Calu3 (cell line): ENCODE measurements at regions not wholly inside any gene's neighbourhood (a gene's known extent, or its start where the extent isn't known, plus 50 kb on each side); places are given as distances from the start of the nearest gene placed in this dataset.

Source experiments
- BruUV-seq: library from RNA; stranded (reverse); fragments of 400-500 nt; replicated peaks from 2 replicates; lab custom pipeline; 2021; lab: Mats Ljungman, UMichigan
- CTCF ChIA-PET: fragments of 300-600 bp; sonication (Branson Sonifier 250); formaldehyde crosslinking; loops from one replicate; lab custom pipeline; 2022; ENCODE audit warnings: antibody characterized with exemption; lab: Charles Lee
- DNase-seq: peaks from one replicate; pipeline ENCODE4 v3.0.0; 2022
- H3K27ac Mint-ChIP-seq: one replicate; pipeline ENCODE4 v1.8.0; 2022; ENCODE audit warnings: mixed read lengths; ENCODE audit not compliant: unreplicated experiment
- H3K27me3 Mint-ChIP-seq: one replicate; pipeline ENCODE4 v1.8.0; 2022; ENCODE audit warnings: mixed read lengths; ENCODE audit not compliant: unreplicated experiment
- H3K36me3 Mint-ChIP-seq: one replicate; pipeline ENCODE4 v1.8.0; 2022; ENCODE audit warnings: mild to moderate bottlenecking, moderate library complexity, mixed read lengths; ENCODE audit not compliant: insufficient read depth, unreplicated experiment
- H3K4me1 Mint-ChIP-seq: one replicate; pipeline ENCODE4 v1.8.0; 2022; ENCODE audit warnings: mild to moderate bottlenecking, low read depth, mixed read lengths; ENCODE audit not compliant: unreplicated experiment
- H3K4me3 Mint-ChIP-seq: one replicate; pipeline ENCODE4 v1.8.0; 2022; ENCODE audit warnings: mild to moderate bottlenecking, low read depth, moderate library complexity, mixed read lengths; ENCODE audit not compliant: unreplicated experiment
- H3K9me3 Mint-ChIP-seq: one replicate; pipeline ENCODE4 v1.8.0; 2022; ENCODE audit warnings: low read depth, mixed read lengths; ENCODE audit not compliant: unreplicated experiment
- intact Hi-C: fragments of 100-400 bp; cut with micrococcal nuclease; formaldehyde crosslinking; loops from one replicate; pipeline ENCODE4 v1.10.0; 2022; ENCODE audit not compliant: unreplicated experiment
- TF ChIP-seq, protein P1 (sequence below): fragments of 200-600 bp; IDR thresholded peaks from one replicate; pipeline ENCODE4 v1.8.0; 2022; ENCODE audit warnings: antibody characterized with exemption; ENCODE audit not compliant: unreplicated experiment

GRCh38 chr4:152158225-152158624 lies 377.7 kb downstream of the FBXW7 start:
- H3K27ac Mint-ChIP-seq = no peak overlapping the region
- H3K4me1 Mint-ChIP-seq = no peaks in the 10 kb centered on the region
- TF ChIP-seq, protein P1, sequence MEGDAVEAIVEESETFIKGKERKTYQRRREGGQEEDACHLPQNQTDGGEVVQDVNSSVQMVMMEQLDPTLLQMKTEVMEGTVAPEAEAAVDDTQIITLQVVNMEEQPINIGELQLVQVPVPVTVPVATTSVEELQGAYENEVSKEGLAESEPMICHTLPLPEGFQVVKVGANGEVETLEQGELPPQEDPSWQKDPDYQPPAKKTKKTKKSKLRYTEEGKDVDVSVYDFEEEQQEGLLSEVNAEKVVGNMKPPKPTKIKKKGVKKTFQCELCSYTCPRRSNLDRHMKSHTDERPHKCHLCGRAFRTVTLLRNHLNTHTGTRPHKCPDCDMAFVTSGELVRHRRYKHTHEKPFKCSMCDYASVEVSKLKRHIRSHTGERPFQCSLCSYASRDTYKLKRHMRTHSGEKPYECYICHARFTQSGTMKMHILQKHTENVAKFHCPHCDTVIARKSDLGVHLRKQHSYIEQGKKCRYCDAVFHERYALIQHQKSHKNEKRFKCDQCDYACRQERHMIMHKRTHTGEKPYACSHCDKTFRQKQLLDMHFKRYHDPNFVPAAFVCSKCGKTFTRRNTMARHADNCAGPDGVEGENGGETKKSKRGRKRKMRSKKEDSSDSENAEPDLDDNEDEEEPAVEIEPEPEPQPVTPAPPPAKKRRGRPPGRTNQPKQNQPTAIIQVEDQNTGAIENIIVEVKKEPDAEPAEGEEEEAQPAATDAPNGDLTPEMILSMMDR = no peak
- intact Hi-C loops = no loop called here
- H3K4me3 Mint-ChIP-seq = no peak overlapping the region
- H3K9me3 Mint-ChIP-seq = no peaks in the 10 kb centered on the region
- DNase-seq = no peak
- no peaks in the 10 kb centered on the region for H3K36me3 Mint-ChIP-seq
- H3K27me3 Mint-ChIP-seq = peaks cover 79% of the 10 kb centered on the region
- BruUV-seq = no TSS peak
- CTCF ChIA-PET = no interaction called here

DNA sequence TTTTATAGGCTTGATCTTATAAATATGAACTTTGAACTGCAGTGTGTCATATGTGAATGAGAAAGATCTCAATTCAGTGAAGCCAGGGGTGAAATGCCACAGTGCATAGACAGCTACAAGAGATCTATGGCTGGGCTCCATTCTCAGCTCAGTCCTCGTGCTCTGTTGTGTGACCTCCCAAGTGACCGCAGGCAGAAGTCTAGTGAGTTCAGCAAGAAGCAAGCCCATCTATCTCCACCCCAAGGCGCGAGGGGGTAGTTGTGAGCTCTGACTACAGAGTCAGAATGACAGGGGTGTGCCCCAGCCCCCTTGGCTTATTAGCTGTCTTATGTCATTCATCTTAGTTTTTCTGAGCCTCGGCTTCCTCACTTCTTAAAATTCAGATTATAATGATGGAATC lies 378.3 kb downstream of the FBXW7 start:
- no TSS peak for BruUV-seq
- H3K9me3 Mint-ChIP-seq = no peaks in the 10 kb centered on the region
- H3K27me3 Mint-ChIP-seq = peaks cover 77% of the 10 kb centered on the region
- H3K4me3 Mint-ChIP-seq = no peak overlapping the region
- H3K36me3 Mint-ChIP-seq = no peaks in the 10 kb centered on the region
- no peak overlapping the region for H3K27ac Mint-ChIP-seq
- H3K4me1 Mint-ChIP-seq = no peaks in the 10 kb centered on the region
- CTCF ChIA-PET = no interaction called here
- TF ChIP-seq, protein P1 = no peak
- no peak for DNase-seq
- intact Hi-C loops = no loop called here

DNA sequence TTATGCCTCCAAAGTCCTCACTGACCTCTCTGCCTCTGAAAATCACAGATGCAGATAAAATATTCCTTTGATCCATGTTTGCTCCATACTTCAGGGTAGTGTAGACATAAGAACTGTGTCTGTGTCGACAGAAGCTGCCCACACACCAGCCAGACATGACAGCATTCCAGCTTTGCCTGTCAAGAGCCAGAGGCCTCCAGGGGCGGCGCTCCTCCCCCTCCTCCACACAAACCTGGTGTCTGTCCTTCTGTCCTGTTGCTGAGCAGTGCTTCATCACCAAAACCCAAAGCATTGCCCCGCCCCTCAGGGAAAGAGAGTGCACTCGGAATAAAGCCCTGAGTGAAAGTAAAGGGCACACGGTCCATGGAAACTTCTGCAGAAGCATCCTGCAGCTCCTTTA lies 379.4 kb downstream of the FBXW7 start:
- DNase-seq = no peak
- no peaks in the 10 kb centered on the region for H3K36me3 Mint-ChIP-seq
- CTCF ChIA-PET = no interaction called here
- H3K4me1 Mint-ChIP-seq = no peaks in the 10 kb centered on the region
- intact Hi-C loops = no loop called here
- H3K9me3 Mint-ChIP-seq = no peaks in the 10 kb centered on the region
- TF ChIP-seq, protein P1 = no peak
- BruUV-seq = no TSS peak
- peaks cover 65% of the 10 kb centered on the region for H3K27me3 Mint-ChIP-seq
- no peak overlapping the region for H3K4me3 Mint-ChIP-seq
- no peak overlapping the region for H3K27ac Mint-ChIP-seq

DNA sequence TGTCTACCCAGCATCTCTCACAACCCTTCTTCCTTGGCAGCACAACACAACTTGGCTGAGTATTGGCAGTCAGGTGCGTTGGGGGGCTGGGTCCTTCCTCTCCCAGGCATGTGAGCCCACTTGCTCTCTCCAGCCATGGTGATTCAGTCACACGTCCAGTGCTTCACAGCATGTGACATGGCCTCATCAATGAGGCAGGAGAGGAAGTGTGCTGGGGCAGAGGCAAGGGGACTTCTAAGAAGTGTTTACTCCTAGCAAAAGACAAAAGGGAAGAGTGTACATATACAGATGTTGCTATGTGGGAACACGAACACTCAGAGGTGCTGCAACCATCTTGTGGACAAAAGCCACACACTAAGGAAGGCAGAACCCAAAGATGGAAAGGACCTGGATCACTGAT lies 380.8 kb downstream of the FBXW7 start:
- TF ChIP-seq, protein P1 = no peak
- DNase-seq = no peak
- intact Hi-C loops = no loop called here
- peaks cover 56% of the 10 kb centered on the region for H3K27me3 Mint-ChIP-seq
- H3K9me3 Mint-ChIP-seq = no peaks in the 10 kb centered on the region
- no peak overlapping the region for H3K27ac Mint-ChIP-seq
- no TSS peak for BruUV-seq
- no peak overlapping the region for H3K4me3 Mint-ChIP-seq
- CTCF ChIA-PET = no interaction called here
- no peaks in the 10 kb centered on the region for H3K4me1 Mint-ChIP-seq
- H3K36me3 Mint-ChIP-seq = no peaks in the 10 kb centered on the region
